ENCODE measurements at regions not wholly inside any gene's neighbourhood (a gene's known extent, or its start where the extent isn't known, plus 50 kb on each side); places are given as distances from the start of the nearest gene placed in this dataset.
"Not testable (repeated sequence)": the region's sequence is repeated elsewhere in the genome, so short reads cannot be mapped to it uniquely, and the experiment has no call there.

- DNase-seq, result no peak
Measured at GRCh38 chr5:130427222-130427955, 523.1 kb downstream of the CHSY3 start.

- no peak for DNase-seq
Measured at GRCh38 chr5:130425424-130425823, 521.2 kb downstream of the CHSY3 start.

GRCh38 chr5:130424341-130424740, 520.1 kb downstream of the CHSY3 start:
- DNase-seq, result no peak

- DNase-seq, result no peak
Measured at GRCh38 chr5:130402906-130403305, 498.6 kb downstream of the CHSY3 start.

GRCh38 chr5:130400091-130400490, 495.8 kb downstream of the CHSY3 start:
- DNase-seq, result no peak

- no peak for DNase-seq
Measured at GRCh38 chr5:130398825-130399224, 494.6 kb downstream of the CHSY3 start.

GRCh38 chr5:130397727-130398126, 493.5 kb downstream of the CHSY3 start:
- not testable (repeated sequence) for DNase-seq

- DNase-seq, result no peak
Measured at GRCh38 chr5:130397132-130397531, 492.9 kb downstream of the CHSY3 start.

GRCh38 chr5:130391727-130392264, 487.5 kb downstream of the CHSY3 start:
- DNase-seq, result not testable (repeated sequence)

- no peak for DNase-seq
Measured at GRCh38 chr5:130386155-130386554, 481.9 kb downstream of the CHSY3 start.

- no peak for DNase-seq
Measured at GRCh38 chr5:130385656-130386055, 481.4 kb downstream of the CHSY3 start.

- no peak for DNase-seq
Measured at GRCh38 chr5:130365956-130366355, 461.7 kb downstream of the CHSY3 start.

- no peak for DNase-seq
Measured at GRCh38 chr5:130350131-130350530, 445.9 kb downstream of the CHSY3 start.

GRCh38 chr5:130337179-130337888, 433.1 kb downstream of the CHSY3 start:
- DNase-seq, result no peak

GRCh38 chr5:130335117-130335516, 430.9 kb downstream of the CHSY3 start:
- DNase-seq, result no peak

GRCh38 chr5:130333089-130333488, 428.8 kb downstream of the CHSY3 start:
- DNase-seq, result no peak

GRCh38 chr5:130331332-130331731, 427.1 kb downstream of the CHSY3 start:
- no peak for DNase-seq

GRCh38 chr5:130324953-130325671, 420.8 kb downstream of the CHSY3 start:
- no peak for DNase-seq

- DNase-seq, result no peak
Measured at GRCh38 chr5:130323804-130324454, 419.7 kb downstream of the CHSY3 start.

- no peak for DNase-seq
Measured at GRCh38 chr5:130321931-130322330, 417.7 kb downstream of the CHSY3 start.

GRCh38 chr5:130316971-130317680, 412.9 kb downstream of the CHSY3 start:
- no peak for DNase-seq

GRCh38 chr5:130295235-130295634, 391.0 kb downstream of the CHSY3 start:
- no peak for DNase-seq
